Vagina (tissue), 2 donors: ENCODE measurements at regions not wholly inside any gene's neighbourhood (a gene's known extent, or its start where the extent isn't known, plus 50 kb on each side); places are given as distances from the start of the nearest gene placed in this dataset.

ENCODE experiments used
- CTCF ChIP-seq, 3 experiments: fragments of 450-650 bp in 2 of 3; fragments of 200-600 bp in 1 of 3; sonication (generic) in 1 of 3; IDR thresholded peaks; one replicate each; pipeline ENCODE4 v1.5.1; 2017 to 2019; ENCODE audit warnings: antibody characterized with exemption in 3 of 3, mild to moderate bottlenecking in 2 of 3, moderate library complexity in 2 of 3
- POLR2A ChIP-seq, 2 donors: fragments of 450-650 bp; IDR thresholded peaks; one replicate each; pipeline ENCODE4 v1.6.1; 2017; ENCODE audit warnings: antibody characterized with exemption in 2 of 2, mild to moderate bottlenecking in 2 of 2, moderate library complexity in 2 of 2
- POLR2AphosphoS5 ChIP-seq, 2 donors: sonication (generic); formaldehyde crosslinking; IDR thresholded peaks; one replicate each; pipeline ENCODE4 v1.9.0; 2017; ENCODE audit warnings: antibody characterized with exemption in 2 of 2, mild to moderate bottlenecking in 2 of 2, low read depth in 1 of 2; ENCODE audit not compliant: insufficient read depth in 1 of 2

DNA sequence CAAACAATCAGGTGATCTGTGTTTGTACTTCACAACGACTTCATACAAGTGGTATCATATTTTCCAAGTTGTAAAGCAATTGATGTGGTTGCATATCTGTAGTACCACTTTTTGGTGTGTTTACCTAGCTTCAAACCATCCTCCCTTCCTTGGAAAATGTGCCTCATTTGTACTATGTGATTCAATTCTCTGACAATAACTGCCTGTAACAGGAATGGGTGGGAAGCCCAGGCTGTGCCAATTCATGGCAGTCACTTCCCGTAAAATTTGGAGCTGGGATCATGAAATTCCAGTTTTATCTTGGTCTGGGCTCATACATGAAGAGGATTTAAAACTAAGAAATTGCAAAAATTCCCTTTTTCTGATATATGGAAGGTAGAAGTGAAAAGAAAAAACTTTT, 250.1 kb downstream of the DIO2 start:
- no peak for TF ChIP-seq POLR2AphosphoS5 (IDR thresholded peaks at IDR 0.05; ENCODE audit: insufficient read depth in 1 of 2, low read depth in 1 of 2)
- TF ChIP-seq CTCF (IDR thresholded peaks at IDR 0.05): no peak
- no peak for TF ChIP-seq POLR2A (IDR thresholded peaks at IDR 0.05)
